HG03025 (cell line): ENCODE measurements at regions not wholly inside any gene's neighbourhood (a gene's known extent, or its start where the extent isn't known, plus 50 kb on each side); places are given as distances from the start of the nearest gene placed in this dataset.
"Not testable (repeated sequence)": the region's sequence is repeated elsewhere in the genome, so short reads cannot be mapped to it uniquely, and the experiment has no call there.

Source experiments
- ATAC-seq: cut with Tn5 transposase; IDR thresholded peaks from one replicate; pipeline ENCODE4 v1.9.1; 2021; ENCODE audit warnings: mild to moderate bottlenecking, moderate library complexity; ENCODE audit not compliant: unreplicated experiment, low FRiP score

- ATAC-seq = no peak
These were observed 56.0 kb upstream of the LRPPRC start for GRCh38 chr2:44051593-44052347.

- no peak for ATAC-seq
These were observed 56.8 kb upstream of the LRPPRC start for GRCh38 chr2:44052584-44052983.

GRCh38 chr2:44053052-44053451 is 57.3 kb upstream of the LRPPRC start:
- ATAC-seq = no peak

- ATAC-seq = no peak
These were observed 57.7 kb upstream of the LRPPRC start for GRCh38 chr2:44053456-44053855.

- no peak for ATAC-seq
These were observed 59.4 kb upstream of the LRPPRC start for GRCh38 chr2:44055229-44055628.

- ATAC-seq = no peak
These were observed 59.9 kb upstream of the LRPPRC start for GRCh38 chr2:44055664-44056063.

- no peak for ATAC-seq
These were observed 61.2 kb upstream of the LRPPRC start for GRCh38 chr2:44056947-44057346.

- ATAC-seq = not testable (repeated sequence)
These were observed 64.5 kb upstream of the LRPPRC start for GRCh38 chr2:44060286-44060685.

GRCh38 chr2:44060990-44061389 is 65.2 kb upstream of the LRPPRC start:
- ATAC-seq = no peak

GRCh38 chr2:44061469-44061868 is 65.7 kb upstream of the LRPPRC start:
- ATAC-seq = no peak

- no peak for ATAC-seq
These were observed 66.1 kb upstream of the LRPPRC start for GRCh38 chr2:44061876-44062275.

GRCh38 chr2:44063033-44063432 is 67.2 kb upstream of the LRPPRC start:
- ATAC-seq = no peak

- not testable (repeated sequence) for ATAC-seq
These were observed 68.5 kb upstream of the LRPPRC start for GRCh38 chr2:44064281-44064680.

GRCh38 chr2:44067012-44067790 is 71.4 kb upstream of the LRPPRC start:
- ATAC-seq = not testable (repeated sequence)

GRCh38 chr2:44067791-44068181 is 72.0 kb upstream of the LRPPRC start:
- not testable (repeated sequence) for ATAC-seq

GRCh38 chr2:44071454-44072046 is 75.8 kb upstream of the LRPPRC start:
- no peak for ATAC-seq

- not testable (repeated sequence) for ATAC-seq
These were observed 77.9 kb upstream of the LRPPRC start for GRCh38 chr2:44073667-44074066.

- ATAC-seq = not testable (repeated sequence)
These were observed 79.0 kb upstream of the LRPPRC start for GRCh38 chr2:44074795-44075194.

- ATAC-seq = no peak
These were observed 79.8 kb upstream of the LRPPRC start for GRCh38 chr2:44075541-44075940.

- no peak for ATAC-seq
These were observed 82.2 kb upstream of the LRPPRC start for GRCh38 chr2:44077942-44078511.

- no peak for ATAC-seq
These were observed 83.9 kb upstream of the LRPPRC start for GRCh38 chr2:44079686-44080085.
